DND-41 (cell line): ENCODE measurements at regions not wholly inside any gene's neighbourhood (a gene's known extent, or its start where the extent isn't known, plus 50 kb on each side); places are given as distances from the start of the nearest gene placed in this dataset.
"Not testable (repeated sequence)": the region's sequence is repeated elsewhere in the genome, so short reads cannot be mapped to it uniquely, and the experiment has no call there.

Experiments used
- ATAC-seq: fragments of 200-7000 bp; cut with Tn5 transposase; 3 replicates; pipeline ENCODE4 v1.9.1; 2021; ENCODE audit warnings: low read depth; ENCODE audit not compliant: insufficient read depth
- DNase-seq: peaks from one replicate; pipeline ENCODE4 v3.0.0-alpha.2; 2020
- H2AFZ ChIP-seq: 2 replicates; pipeline ENCODE4 v1.6.0; 2012; ENCODE audit warnings: low read depth, low read length
- H3K27ac ChIP-seq: 2 replicates; pipeline ENCODE4 v1.5.1; 2012; ENCODE audit warnings: low read length, inconsistent platforms
- H3K27me3 ChIP-seq: fragments of 200-600 bp; sonication (generic); 2 replicates; pipeline ENCODE4 v1.6.0; 2012; ENCODE audit warnings: low read length, mild to moderate bottlenecking, inconsistent platforms; ENCODE audit not compliant: insufficient read depth, poor library complexity
- H3K36me3 ChIP-seq: 2 replicates; pipeline ENCODE4 v1.5.1; 2012; ENCODE audit warnings: low read length, inconsistent platforms; ENCODE audit not compliant: insufficient read depth
- H3K4me1 ChIP-seq: 2 replicates; pipeline ENCODE4 v1.5.1; 2012; ENCODE audit warnings: mild to moderate bottlenecking, low read length; ENCODE audit not compliant: insufficient read depth
- H3K4me2 ChIP-seq: 2 replicates; pipeline ENCODE4 v1.6.0; 2012; ENCODE audit warnings: mild to moderate bottlenecking, moderate library complexity, low read length, inconsistent platforms; ENCODE audit not compliant: insufficient read depth
- H3K4me3 ChIP-seq, 2 experiments: fragments of 200-600 bp in 1 of 2; shearing (Covaris generic) in 1 of 2; 2 replicates each; pipeline ENCODE4 v1.5.1; 2012 to 2016; ENCODE audit warnings: inconsistent platforms in 2 of 2, low read length in 2 of 2, mild to moderate bottlenecking in 2 of 2, low read depth in 1 of 2, moderate library complexity in 1 of 2
- H3K79me2 ChIP-seq: 2 replicates; pipeline ENCODE4 v1.6.0; 2012; ENCODE audit warnings: low read length, inconsistent platforms; ENCODE audit not compliant: insufficient read depth
- H3K9ac ChIP-seq: 2 replicates; pipeline ENCODE4 v1.6.0; 2012; ENCODE audit warnings: low read depth, mild to moderate bottlenecking, inconsistent platforms, low read length, moderate library complexity
- H3K9me3 ChIP-seq: 2 replicates; pipeline ENCODE4 v1.5.1; 2012; ENCODE audit warnings: low read length, moderate library complexity, mild to moderate bottlenecking, inconsistent platforms; ENCODE audit not compliant: insufficient read depth, severe bottlenecking
- H4K20me1 ChIP-seq: 2 replicates; pipeline ENCODE4 v1.6.0; 2012; ENCODE audit warnings: low read length; ENCODE audit not compliant: insufficient read depth
- CTCF ChIP-seq: IDR thresholded peaks from 2 replicates; pipeline ENCODE4 v1.5.1; 2012; ENCODE audit warnings: borderline replicate concordance, low read length, moderate library complexity, mild to moderate bottlenecking; ENCODE audit not compliant: poor library complexity, severe bottlenecking; ENCODE audit errors: extremely low read depth
- EZH2 ChIP-seq: IDR thresholded peaks from 3 replicates; pipeline ENCODE4 v1.6.1; 2012; ENCODE audit warnings: borderline replicate concordance, low read depth, mild to moderate bottlenecking, moderate library complexity, low read length, inconsistent platforms; ENCODE audit not compliant: severe bottlenecking

- TF ChIP-seq EZH2: no peak
- TF ChIP-seq CTCF: no peak
- Histone ChIP-seq H3K27ac (no peak overlapping the region), H3K4me3 (no peak overlapping the region), H3K4me2 (no peak overlapping the region), H3K36me3 (no peaks in the 10 kb centered on the region), H3K79me2 (no peaks in the 10 kb centered on the region), H4K20me1 (no peaks in the 10 kb centered on the region), H3K27me3 (no peaks in the 10 kb centered on the region), H3K4me1 (peaks cover 25% of the 10 kb centered on the region), H3K9me3 (no peaks in the 10 kb centered on the region), H2AFZ (no peak overlapping the region), H3K9ac (no peak overlapping the region)
- DNase-seq (no peak), ATAC-seq (no peak)
These were observed 99.4 kb upstream of the CCDC91 start for GRCh38 chr12:28090835-28091234.

- Histone ChIP-seq H2AFZ (no peak overlapping the region), H3K79me2 (no peaks in the 10 kb centered on the region), H3K9me3 (no peaks in the 10 kb centered on the region), H3K4me3 (no peak overlapping the region), H4K20me1 (no peaks in the 10 kb centered on the region), H3K27me3 (no peaks in the 10 kb centered on the region), H3K27ac (no peak overlapping the region), H3K4me2 (no peak overlapping the region), H3K4me1 (peaks cover 25% of the 10 kb centered on the region), H3K9ac (no peak overlapping the region), H3K36me3 (no peaks in the 10 kb centered on the region)
- ATAC-seq (no peak), DNase-seq (no peak)
- TF ChIP-seq CTCF: no peak
- TF ChIP-seq EZH2: no peak
These were observed 97.9 kb upstream of the CCDC91 start for GRCh38 chr12:28092396-28092795.

GRCh38 chr12:28096649-28097048 is 93.6 kb upstream of the CCDC91 start:
- H4K20me1 ChIP-seq: no peaks in the 10 kb centered on the region
- H3K36me3 ChIP-seq: no peaks in the 10 kb centered on the region
- no peaks in the 10 kb centered on the region for H3K27me3 ChIP-seq
- no peak for TF ChIP-seq EZH2
- TF ChIP-seq CTCF: no peak
- H3K4me1 ChIP-seq: no peaks in the 10 kb centered on the region
- no peak overlapping the region for H3K9ac ChIP-seq
- no peak overlapping the region for H3K4me3 ChIP-seq
- H3K9me3 ChIP-seq: no peaks in the 10 kb centered on the region
- DNase-seq (no peak), ATAC-seq (no peak)
- H3K79me2 ChIP-seq: no peaks in the 10 kb centered on the region
- no peak overlapping the region for H3K27ac ChIP-seq
- no peak overlapping the region for H2AFZ ChIP-seq
- no peak overlapping the region for H3K4me2 ChIP-seq

GRCh38 chr12:28097221-28097620 is 93.0 kb upstream of the CCDC91 start:
- no peak overlapping the region for H3K27ac ChIP-seq
- ATAC-seq: no peak
- no peaks in the 10 kb centered on the region for H3K9me3 ChIP-seq
- no peaks in the 10 kb centered on the region for H4K20me1 ChIP-seq
- TF ChIP-seq CTCF: no peak
- TF ChIP-seq EZH2: no peak
- no peaks in the 10 kb centered on the region for H3K4me1 ChIP-seq
- H3K4me2 ChIP-seq: no peak overlapping the region
- no peak overlapping the region for H3K4me3 ChIP-seq
- no peaks in the 10 kb centered on the region for H3K27me3 ChIP-seq
- no peaks in the 10 kb centered on the region for H3K36me3 ChIP-seq
- no peak for DNase-seq
- no peak overlapping the region for H3K9ac ChIP-seq
- no peaks in the 10 kb centered on the region for H3K79me2 ChIP-seq
- H2AFZ ChIP-seq: no peak overlapping the region

- H2AFZ ChIP-seq, H3K4me2 ChIP-seq, ATAC-seq, H3K79me2 ChIP-seq, H3K9ac ChIP-seq, H4K20me1 ChIP-seq, H3K27me3 ChIP-seq, H3K27ac ChIP-seq, H3K4me3 ChIP-seq, H3K4me1 ChIP-seq, H3K9me3 ChIP-seq, DNase-seq, H3K36me3 ChIP-seq: not testable (repeated sequence)
These were observed 91.0 kb upstream of the CCDC91 start for GRCh38 chr12:28099245-28099644.
